Amygdala (tissue), 56 donors: ENCODE measurements at regions not wholly inside any gene's neighbourhood (a gene's known extent, or its start where the extent isn't known, plus 50 kb on each side); places are given as distances from the start of the nearest gene placed in this dataset.
"Not testable (repeated sequence)": the region's sequence is repeated elsewhere in the genome, so short reads cannot be mapped to it uniquely, and the experiment has no call there.

Source experiments
- DNase-seq, 56 donors: peaks; one replicate each; lab custom pipeline; 2025; lab: John Stamatoyannopoulos, UW

DNA sequence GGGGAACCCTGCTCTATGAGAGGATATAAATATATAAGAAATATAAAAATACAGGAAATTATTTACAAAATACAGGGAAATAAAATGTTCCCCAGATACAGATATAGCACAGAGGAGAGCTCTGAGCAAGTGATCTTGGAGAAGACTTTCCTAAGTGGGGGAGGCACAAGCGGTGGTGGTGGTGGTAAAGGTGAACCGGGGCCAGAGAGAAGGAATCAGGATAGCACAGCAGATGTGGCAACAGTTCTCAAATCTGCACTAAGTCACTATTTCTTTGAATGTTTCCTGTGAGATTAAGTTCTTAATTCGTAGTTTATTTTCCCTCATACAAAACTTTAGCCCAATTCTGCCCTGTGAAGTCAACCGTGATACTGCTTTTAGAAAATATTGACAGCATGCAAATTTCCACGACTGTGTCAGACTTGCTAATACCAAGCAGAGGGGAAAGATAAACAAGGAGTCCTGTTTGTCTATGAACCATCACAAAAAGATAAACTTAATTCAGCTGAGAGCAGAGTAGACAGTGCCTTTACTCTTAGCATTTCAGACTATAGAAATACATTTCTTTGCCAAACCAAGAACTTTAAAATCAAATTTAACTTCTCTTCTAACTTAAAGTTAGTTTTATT, 237.5 kb upstream of the POGK start:
- DNase-seq: no peak

DNA sequence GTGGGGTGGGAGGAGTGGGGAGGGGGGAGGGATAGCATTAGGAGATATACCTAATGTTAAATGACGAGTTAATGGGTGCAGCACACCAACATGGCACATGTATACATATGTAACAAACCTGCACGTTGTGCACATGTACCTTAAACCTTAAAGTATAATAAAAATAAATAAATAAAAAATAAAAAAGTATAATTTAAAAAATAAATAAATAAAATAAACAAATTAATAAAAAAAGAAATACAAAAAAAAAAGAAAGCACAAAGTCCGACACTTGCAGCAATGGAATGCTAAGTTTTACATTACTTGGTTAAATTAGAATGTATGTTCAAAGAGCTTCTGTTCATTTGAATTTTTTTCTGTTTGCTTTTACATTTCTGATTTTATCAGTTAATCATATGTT, 236.5 kb upstream of the POGK start:
- not testable (repeated sequence) for DNase-seq

DNA sequence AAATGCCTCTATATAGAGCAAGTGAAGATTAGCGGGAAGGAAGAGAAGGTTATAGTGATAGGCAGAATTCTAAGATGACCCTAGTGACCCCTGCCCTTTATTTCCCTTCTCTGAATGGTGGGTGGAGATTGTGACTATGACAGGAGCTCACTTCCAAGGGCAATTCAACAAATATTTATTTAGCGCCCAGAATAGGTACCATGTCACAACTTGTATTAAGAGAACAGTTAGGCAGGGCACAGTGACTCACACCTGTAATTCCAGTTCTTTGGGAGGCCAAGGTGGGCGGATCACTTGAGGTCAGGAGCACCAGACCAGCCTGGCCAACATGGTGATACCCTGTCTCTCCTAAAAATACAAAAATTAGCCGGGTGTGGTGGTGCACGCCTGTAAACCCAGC, 236.0 kb upstream of the POGK start:
- no peak for DNase-seq

DNA sequence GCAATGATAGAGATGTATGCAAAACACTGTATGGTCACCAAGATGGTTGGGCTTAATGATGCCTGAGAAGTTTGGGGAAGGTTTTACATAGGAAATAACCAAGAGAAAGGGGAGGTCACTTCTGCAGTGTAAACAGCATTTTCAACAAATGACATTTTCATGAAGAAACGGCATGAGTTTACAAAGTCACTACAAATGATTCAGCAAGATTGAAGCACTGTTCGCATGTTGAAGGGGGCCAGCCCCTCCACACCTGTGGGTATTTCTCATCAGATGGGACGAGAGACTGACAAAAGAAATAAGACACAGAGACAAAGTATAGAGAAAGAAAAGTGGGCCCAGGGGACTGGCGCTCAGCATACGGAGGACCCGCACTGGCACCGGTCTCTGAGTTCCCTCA, 234.1 kb upstream of the POGK start:
- no peak for DNase-seq

DNA sequence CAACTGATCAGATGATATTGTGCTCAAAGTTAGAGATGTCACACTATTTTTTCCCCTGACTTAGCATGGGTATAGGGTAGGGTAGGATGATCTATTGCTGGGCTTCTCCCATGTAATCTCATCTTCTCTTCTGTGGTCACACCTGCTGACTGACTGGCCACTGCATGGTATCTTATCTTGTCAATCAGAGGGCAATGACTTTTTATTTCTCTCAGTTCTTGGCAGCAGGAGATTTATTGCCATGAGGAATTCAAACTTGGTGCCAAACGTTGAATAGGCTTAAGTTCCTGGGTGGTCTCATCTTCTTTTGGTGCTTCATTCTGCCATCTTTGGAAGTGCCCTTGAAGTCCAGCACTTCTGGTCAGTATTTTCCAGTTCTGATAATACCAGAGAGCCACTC, 226.4 kb upstream of the POGK start:
- DNase-seq: no peak

DNA sequence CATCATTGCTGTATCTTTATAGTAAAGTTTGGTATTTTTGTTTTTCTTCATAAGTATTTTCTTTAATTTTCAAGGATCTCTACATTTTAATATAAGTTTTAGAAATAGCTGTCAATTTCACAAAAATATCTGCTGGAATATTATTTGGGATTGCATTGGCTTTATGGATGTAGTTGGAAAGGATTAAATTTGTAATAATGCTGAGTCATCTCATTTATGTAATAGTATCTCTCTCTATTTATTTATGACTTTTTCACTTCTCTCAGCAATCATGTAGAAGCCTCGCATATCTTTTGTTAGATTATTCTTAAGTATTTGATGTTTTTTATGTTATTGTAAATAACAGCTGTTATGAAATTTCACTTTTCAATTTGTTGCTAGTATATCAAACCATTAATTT, 223.1 kb upstream of the POGK start:
- DNase-seq: no peak

DNA sequence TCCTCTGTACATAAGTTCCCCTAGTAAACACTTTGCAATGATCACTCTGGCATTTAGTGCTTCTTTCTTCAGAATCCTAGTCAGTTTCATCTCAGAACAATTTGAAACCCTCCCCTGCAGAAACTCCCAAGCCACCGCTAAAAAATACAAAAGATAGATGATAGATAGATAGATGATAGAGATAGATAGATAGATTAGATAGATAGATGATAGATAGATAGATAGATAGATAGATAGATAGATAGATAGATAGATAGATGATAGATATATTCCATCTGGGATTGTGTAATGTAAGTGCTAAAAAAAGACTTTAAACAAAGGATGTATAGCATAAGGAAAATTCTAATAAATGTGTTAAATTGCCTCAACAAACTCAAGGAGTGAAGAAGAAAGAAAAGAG, 212.6 kb upstream of the POGK start:
- no peak for DNase-seq

DNA sequence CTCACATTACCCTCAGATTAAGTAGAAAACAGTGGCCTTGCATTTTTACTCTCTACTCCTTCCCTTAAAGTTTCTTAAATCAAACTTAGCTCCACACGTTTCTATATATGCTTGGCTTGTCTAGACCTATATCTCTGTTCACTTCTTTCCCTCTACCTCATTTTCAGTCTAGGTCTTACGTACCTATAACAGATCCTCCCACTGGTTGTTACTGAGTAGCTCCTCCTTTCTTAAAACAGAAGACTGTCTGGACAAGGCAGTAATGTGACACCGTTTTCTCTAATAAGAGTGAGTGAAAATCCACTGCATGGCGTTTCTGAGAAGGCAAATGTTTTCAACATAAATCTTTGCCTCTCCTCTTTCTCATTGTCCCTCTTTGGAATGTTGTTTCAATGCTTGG, 211.7 kb upstream of the POGK start:
- no peak for DNase-seq

DNA sequence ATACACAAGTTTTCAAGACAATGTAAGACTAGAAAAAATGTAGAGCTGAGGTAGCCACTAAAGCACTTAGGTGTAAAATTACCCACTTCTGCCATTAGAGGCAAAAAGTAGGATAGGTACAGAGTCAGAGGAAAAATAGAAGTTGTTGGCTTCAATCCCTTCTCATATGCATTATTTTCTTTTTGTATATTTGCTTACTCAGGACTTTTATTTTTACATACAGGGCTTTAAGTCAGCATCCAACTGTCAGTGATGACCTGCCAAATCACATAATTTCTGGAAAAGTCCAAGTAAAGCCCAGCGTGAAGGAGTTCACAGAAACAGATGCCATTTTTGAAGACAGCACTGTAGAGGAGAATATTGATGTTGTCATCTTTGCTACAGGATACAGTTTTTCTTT, 211.0 kb upstream of the POGK start:
- no peak for DNase-seq

DNA sequence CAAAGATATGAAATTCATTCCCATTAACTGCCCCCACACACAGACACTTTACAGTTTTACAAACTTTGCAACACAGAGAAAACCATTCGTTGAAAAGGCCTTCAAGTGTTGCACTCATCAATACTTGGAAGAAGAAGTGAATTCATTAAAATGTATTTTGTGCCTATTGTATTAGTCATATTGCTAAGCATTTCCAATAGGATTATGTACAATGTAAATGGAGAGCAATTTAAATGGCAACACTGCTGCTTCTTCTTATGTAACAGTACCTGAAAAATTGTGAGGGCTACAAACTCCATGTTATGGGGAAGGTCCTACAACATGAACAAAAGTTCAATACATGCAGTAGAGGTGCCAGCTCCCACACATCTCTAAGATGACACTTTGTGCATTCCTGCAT, 209.3 kb upstream of the POGK start:
- no peak for DNase-seq

DNA sequence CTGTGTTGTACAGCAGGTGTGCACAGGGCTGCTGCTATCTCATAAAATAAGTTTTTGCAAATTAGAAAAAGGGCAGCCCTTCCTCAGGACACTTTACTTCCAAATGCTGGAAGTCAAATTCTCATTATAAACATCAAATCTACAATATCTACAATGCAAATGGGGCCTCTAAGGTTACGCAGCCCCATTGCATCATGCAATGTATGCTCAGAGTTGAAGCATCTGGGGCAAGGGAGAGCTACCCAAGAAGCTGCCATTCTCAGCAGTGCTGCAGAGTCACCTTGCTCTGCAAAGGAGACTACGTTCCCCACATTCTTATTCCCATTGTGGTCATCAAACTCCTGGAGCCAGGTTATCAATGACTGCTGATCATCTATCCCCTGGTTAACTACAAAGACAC, 208.9 kb upstream of the POGK start:
- no peak for DNase-seq

DNA sequence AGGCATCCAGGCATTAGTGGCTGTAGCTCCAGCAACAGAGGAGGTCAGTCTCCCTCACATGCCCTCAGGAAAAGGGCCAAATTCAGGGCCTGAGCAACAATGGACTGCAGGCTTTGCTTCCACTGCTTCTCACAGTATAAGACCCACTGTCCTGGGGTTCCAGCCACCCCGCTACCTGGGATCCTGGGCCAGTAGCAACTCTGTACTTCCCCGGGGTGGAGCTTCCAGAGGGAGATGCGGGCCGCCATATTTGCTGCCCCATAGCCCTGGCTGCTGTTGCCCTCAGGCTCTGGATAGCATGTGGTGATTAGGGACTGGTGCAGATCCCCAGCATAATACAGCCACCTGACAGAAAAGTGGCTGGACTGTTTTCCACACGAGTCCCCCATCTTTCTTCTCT, 201.1 kb upstream of the POGK start:
- no peak for DNase-seq

DNA sequence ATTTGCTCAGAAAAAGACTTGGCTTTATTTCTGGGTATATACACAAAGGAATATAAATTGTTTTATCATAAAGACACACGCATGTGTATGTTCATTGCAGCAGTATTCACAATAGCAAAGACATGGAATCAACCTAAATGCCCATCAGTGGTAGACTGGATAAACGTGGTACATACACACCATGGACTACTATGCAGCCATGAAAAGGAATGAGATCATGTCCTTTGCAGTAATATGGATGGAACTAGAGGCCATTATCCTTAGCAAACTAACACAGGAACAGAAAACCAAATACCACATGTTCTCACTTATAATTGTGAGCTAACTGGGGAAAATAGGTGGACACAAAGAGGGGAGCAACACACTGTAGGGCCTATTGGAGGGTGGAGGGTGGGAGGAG, 182.0 kb upstream of the POGK start:
- not testable (repeated sequence) for DNase-seq

DNA sequence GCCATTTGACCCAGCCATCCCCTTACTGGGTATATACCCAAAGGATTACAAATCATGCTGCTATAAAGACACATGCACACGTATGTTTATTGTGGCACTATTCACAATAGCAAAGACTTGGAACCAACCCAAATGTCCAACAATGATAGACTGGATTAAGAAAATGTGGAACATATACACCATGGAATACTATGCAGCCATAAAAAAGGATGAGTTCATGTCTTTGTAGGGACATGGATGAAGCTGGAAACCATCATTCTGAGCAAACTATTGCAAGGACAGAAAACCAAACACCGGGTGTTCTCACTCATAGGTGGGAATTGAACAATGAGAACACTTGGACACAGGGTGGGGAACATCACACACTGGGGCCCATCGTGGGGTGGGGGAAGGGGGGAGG, 172.5 kb upstream of the POGK start:
- not testable (repeated sequence) for DNase-seq

DNA sequence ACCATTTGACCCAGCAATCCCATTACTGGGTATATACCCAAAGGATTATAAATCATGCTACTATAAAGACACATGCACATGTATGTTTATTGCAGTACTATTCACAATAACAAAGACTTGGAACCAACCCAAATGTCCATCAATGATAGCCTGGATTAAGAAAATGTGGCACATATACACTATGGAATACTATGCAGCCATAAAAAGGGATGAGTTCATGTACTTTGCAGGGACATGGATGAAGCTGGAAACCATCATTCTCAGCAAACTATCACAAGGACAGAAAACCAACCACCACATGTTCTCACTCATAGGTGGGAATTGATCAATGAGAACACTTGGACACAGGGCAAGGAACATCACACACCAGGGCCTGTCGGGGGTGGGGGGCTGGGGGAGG, 171.7 kb upstream of the POGK start:
- DNase-seq: not testable (repeated sequence)

DNA sequence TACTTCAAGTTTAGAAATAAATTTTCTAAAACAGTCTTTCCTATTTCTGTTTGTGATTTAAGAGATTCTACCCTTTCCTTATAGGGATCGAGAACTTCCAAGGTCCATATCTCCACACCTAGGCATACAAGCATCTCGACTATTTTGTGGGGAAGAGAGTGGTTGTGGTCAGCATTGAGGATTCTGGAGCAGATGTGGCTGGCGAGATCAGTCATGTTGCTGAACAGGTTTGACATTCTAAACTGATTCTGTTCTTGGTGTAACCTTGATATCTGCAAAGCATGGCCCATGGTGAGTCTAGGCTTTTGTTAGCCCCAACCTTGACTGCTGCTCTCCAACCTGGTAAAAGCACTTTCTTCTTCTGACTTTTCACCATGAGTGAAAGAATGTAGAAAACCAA, 167.6 kb upstream of the POGK start:
- DNase-seq: no peak

DNA sequence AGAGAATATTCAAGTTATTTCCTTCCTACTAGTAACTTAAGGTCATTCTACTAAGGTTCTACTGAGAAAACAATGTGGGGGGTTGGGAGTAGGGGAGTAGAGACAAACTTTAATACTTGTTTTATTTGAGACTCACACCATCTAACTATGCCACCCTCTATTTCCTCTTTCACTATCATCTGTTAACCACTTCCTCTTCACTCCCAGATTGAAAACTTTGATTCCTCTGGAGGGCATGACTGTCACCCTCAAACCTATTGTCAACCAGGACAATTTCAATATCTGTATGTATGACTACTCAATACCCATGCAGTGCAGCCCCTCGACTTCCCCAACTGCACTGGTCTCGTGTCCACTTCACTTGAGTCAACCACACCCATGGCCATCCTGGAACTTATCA, 165.6 kb upstream of the POGK start:
- DNase-seq: no peak

DNA sequence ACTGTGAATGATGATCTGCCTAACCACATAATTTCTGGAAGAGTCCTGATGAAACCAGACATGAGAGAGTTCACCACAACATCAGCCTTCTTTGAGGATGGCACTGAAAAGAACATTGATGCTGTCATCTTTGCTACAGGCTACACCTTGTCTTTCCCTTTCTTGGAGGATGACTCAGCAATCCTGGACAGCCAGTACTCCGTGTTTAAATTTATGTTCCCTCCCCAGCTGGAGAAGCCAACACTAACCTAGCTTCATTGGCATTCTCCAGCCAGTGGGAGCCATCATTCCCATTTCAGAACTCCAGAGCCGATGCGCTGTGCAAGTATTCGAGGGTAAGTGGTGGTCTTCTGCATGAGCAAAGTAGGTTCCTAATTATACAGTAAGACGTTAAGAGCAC, 164.1 kb upstream of the POGK start:
- no peak for DNase-seq

DNA sequence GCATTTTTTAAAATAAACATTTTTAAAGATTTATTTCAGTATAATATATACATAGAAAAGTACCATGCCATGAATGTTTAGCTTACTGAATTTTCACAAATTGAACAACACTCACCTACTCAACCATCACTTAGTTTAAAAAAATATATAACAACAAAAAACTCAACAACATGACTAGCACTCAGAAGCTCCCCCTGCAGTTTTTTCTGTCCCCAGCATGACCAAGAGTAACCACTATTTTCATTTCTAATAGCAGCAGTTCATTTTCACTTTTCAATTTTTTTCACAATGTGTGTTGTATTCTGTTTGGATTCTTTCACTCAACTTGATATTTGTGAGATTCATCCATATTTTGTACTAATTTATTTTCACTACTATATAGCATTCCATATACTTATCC, 162.3 kb upstream of the POGK start:
- no peak for DNase-seq

DNA sequence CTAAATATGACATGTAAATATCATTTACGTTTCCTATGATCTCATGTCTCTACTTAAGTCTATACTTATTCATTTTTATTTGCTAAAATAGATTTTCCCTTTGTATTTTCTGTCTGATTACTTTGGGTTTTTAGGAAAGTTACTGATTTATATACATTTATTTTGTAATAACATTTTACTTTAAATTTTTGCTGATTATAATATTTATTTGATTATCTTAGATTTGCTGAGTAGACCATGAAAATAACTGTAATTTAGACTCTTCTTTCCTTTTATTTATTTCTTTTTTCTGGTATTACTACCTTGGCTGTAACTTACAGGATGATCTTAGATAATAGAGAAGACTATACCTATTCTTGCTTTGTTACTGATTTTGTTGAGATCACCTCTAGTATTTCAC, 159.9 kb upstream of the POGK start:
- DNase-seq: no peak

DNA sequence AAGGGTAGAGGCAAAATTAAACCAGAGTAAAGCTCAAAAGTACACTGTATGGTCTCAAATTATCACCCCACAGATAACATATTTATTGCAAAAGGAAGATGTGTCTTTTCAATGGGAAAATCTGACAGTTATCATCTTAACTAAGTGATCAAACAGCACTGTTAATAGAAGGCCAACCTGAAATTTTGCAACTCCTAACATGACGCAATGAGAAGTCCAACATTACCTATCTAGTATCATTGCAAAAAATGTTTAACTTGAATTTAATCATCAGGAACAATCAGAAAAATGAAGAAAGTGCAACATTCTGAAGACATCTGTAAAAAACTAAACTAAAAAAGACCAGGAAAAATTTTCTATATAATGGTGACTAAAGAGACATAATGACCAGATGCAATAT, 156.7 kb upstream of the POGK start:
- no peak for DNase-seq

DNA sequence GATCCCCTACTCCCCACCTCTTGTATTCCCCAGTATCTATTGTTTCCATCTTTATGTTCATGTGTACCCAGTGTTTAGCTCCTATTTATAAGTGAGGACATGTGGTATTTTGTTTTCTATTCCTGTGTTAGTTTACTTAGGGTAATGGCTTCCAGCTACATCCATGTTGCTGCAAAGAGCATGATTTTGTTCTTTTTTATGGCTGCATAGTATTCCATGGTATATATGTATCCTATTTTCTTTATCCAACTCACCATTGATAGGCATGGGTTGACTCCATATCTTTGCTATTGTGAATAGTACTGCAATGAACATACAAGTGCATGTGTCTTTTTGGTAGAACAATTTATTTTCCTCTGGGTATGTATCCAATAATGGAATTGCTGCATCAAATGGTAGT, 154.6 kb upstream of the POGK start:
- not testable (repeated sequence) for DNase-seq

DNA sequence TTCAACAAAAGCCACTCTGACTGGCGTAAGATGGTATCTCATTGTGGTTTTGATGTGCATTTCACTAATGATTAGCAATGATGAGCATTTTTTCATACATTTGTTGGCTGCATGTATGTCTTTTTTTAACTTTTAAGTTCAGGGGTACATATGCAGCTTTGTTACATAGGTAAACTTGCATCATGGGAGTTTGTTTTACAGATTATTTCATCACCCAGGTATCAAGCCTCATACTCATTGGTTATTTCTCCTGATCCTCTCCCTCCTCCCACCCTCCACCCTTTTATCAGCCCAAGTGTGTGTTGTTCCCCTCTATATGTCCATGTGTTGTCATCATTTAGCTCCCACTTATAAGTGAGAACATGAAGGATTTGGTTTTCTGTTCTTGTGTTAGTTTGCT, 154.1 kb upstream of the POGK start:
- no peak for DNase-seq
